GM21529 (cell line): ENCODE measurements at regions not wholly inside any gene's neighbourhood (a gene's known extent, or its start where the extent isn't known, plus 50 kb on each side); places are given as distances from the start of the nearest gene placed in this dataset.
A peak's percentile ranks its signal among the peaks of the same experiment; 100 is the strongest.
"Not testable (repeated sequence)": the region's sequence is repeated elsewhere in the genome, so short reads cannot be mapped to it uniquely, and the experiment has no call there.

Source experiments
- ATAC-seq: cut with Tn5 transposase; IDR thresholded peaks from one replicate; pipeline ENCODE4 v1.9.1; 2021; ENCODE audit not compliant: unreplicated experiment

- no peak for ATAC-seq
Measured at GRCh38 chr1:104636581-104636980, 886.9 kb downstream of the AMY1C start.

GRCh38 chr1:104646233-104646632 is 896.5 kb downstream of the AMY1C start:
- ATAC-seq: no peak

- peak; percentile 70 for ATAC-seq
Measured at GRCh38 chr1:104648269-104648691, 898.6 kb downstream of the AMY1C start.

GRCh38 chr1:104664374-104664773 is 914.7 kb downstream of the AMY1C start:
- not testable (repeated sequence) for ATAC-seq

GRCh38 chr1:104665300-104665699 is 915.6 kb downstream of the AMY1C start:
- no peak for ATAC-seq

GRCh38 chr1:104671684-104672353 is 922.1 kb downstream of the AMY1C start:
- no peak for ATAC-seq

- no peak for ATAC-seq
Measured at GRCh38 chr1:104699433-104699832, 949.7 kb downstream of the AMY1C start.

- no peak for ATAC-seq
Measured at GRCh38 chr1:104702731-104703130, 953.0 kb downstream of the AMY1C start.

- ATAC-seq: peak; percentile 45
Measured at GRCh38 chr1:104706631-104707147, 957.0 kb downstream of the AMY1C start.

GRCh38 chr1:104718752-104719151 is 969.1 kb downstream of the AMY1C start:
- ATAC-seq: no peak

- no peak for ATAC-seq
Measured at GRCh38 chr1:104720741-104721140, 971.0 kb downstream of the AMY1C start.

GRCh38 chr1:104726917-104727316 is 977.2 kb downstream of the AMY1C start:
- ATAC-seq: no peak

- no peak for ATAC-seq
Measured at GRCh38 chr1:104733866-104734265, 984.2 kb downstream of the AMY1C start.

GRCh38 chr1:104745875-104746274 is 996.2 kb downstream of the AMY1C start:
- ATAC-seq: no peak

- peak; percentile 41 for ATAC-seq
Measured at GRCh38 chr1:104746994-104747393, 997.3 kb downstream of the AMY1C start.

- ATAC-seq: peak; percentile 94
Measured at GRCh38 chr1:104760017-104760416, 1010.3 kb downstream of the AMY1C start.

- ATAC-seq: no peak
Measured at GRCh38 chr1:104761961-104762570, 1012.4 kb downstream of the AMY1C start.

GRCh38 chr1:104765085-104765484 is 1015.4 kb downstream of the AMY1C start:
- ATAC-seq: peak; percentile 75

GRCh38 chr1:104768466-104768865 is 1018.8 kb downstream of the AMY1C start:
- ATAC-seq: peak; percentile 71

- peak; percentile 56 for ATAC-seq
Measured at GRCh38 chr1:104780470-104781078, 1030.9 kb downstream of the AMY1C start.

GRCh38 chr1:104785575-104786187 is 1036.0 kb downstream of the AMY1C start:
- no peak for ATAC-seq
